ENCODE measurements at regions not wholly inside any gene's neighbourhood (a gene's known extent, or its start where the extent isn't known, plus 50 kb on each side); places are given as distances from the start of the nearest gene placed in this dataset.

- no peak for TF ChIP-seq CTCF (IDR thresholded peaks at IDR 0.05)
- no peak for TF ChIP-seq POLR2A (IDR thresholded peaks at IDR 0.05)
- no peak for TF ChIP-seq POLR2AphosphoS5 (IDR thresholded peaks at IDR 0.05)
Observed at GRCh38 chr22:26748845-26749244, 91.5 kb downstream of the MIAT start.

All from prostate gland (tissue), 2 donors.